Endothelial cell of umbilical vein (primary cell): ENCODE measurements at regions not wholly inside any gene's neighbourhood (a gene's known extent, or its start where the extent isn't known, plus 50 kb on each side); places are given as distances from the start of the nearest gene placed in this dataset.

Source experiments
- BruUV-seq: library from RNA; stranded (reverse); fragments of 400-500 nt; replicated peaks from 2 replicates; lab custom pipeline; 2021; lab: Mats Ljungman, UMichigan
- CTCF ChIA-PET: fragments of 300-600, 350-600 bp; sonication (Branson Sonifier 250); formaldehyde crosslinking; loops from one replicate; lab custom pipeline; 2021; ENCODE audit warnings: antibody characterized with exemption, inconsistent platforms; lab: Charles Lee
- POLR2A ChIA-PET: fragments of 300-600, 350-600 bp; sonication (Branson Sonifier 250); formaldehyde crosslinking; loops from one replicate; lab custom pipeline; 2021; ENCODE audit warnings: antibody characterized with exemption, inconsistent platforms; lab: Charles Lee
- DNase-seq: peaks from one replicate; pipeline ENCODE4 v3.0.0-alpha.2; 2011; ENCODE audit warnings: low read depth, low spot score
- FAIRE-seq: peaks from 2 replicates; lab custom pipeline; 2011; peaks lifted over from hg19 to GRCh38; lab: Jason Lieb, UNC
- H2AFZ ChIP-seq: 2 replicates; pipeline ENCODE4 v1.6.0; 2012; ENCODE audit warnings: low read depth, low read length, control low read depth, inconsistent platforms
- H3K27ac ChIP-seq: 2 replicates; pipeline ENCODE4 v1.5.1; 2011; ENCODE audit warnings: low read depth, mild to moderate bottlenecking, control low read depth, low read length, moderate library complexity; ENCODE audit not compliant: insufficient read depth
- H3K27me3 ChIP-seq, 2 experiments: 2 replicates each; pipeline versions ENCODE4 v1.6.0 to v1.6.1; 2011; ENCODE audit warnings: low read length in 2 of 2, mixed read lengths in 1 of 2; ENCODE audit not compliant: control insufficient read depth in 2 of 2, insufficient read depth in 2 of 2
- H3K36me3 ChIP-seq, 2 experiments: 2 replicates in 1 of 2; 3 replicates in 1 of 2; pipeline ENCODE4 v1.5.1; 2011; ENCODE audit warnings: low read length in 2 of 2, mild to moderate bottlenecking in 1 of 2, moderate library complexity in 1 of 2; ENCODE audit not compliant: control insufficient read depth in 2 of 2, insufficient read depth in 2 of 2; ENCODE audit errors: extremely low read depth in 1 of 2
- H3K4me1 ChIP-seq: 3 replicates; pipeline ENCODE4 v1.5.1; 2011; ENCODE audit warnings: mild to moderate bottlenecking, low read length; ENCODE audit not compliant: control insufficient read depth, insufficient read depth; ENCODE audit errors: extremely low read depth
- H3K4me2 ChIP-seq: 2 replicates; pipeline ENCODE4 v1.6.1; 2011; ENCODE audit warnings: low read length, control low read depth, mixed read lengths; ENCODE audit not compliant: insufficient read depth
- H3K4me3 ChIP-seq, 3 experiments: fragments of 200-600 bp in 1 of 3; sonication (generic), shearing (Covaris generic) in 1 of 3; replicated peaks in 1 of 3; 2 replicates each; pipeline ENCODE4 v1.5.1; 2011 to 2016; ENCODE audit warnings: control low read depth in 3 of 3, low read length in 3 of 3, mild to moderate bottlenecking in 2 of 3, inconsistent platforms in 1 of 3, low read depth in 1 of 3, moderate library complexity in 1 of 3; ENCODE audit not compliant: insufficient read depth in 1 of 3
- H3K79me2 ChIP-seq: 2 replicates; pipeline ENCODE4 v1.6.0; 2012; ENCODE audit warnings: low read length, inconsistent platforms; ENCODE audit not compliant: control insufficient read depth, insufficient read depth
- H3K9ac ChIP-seq: replicated peaks from 2 replicates; pipeline ENCODE3; 2011; ENCODE audit warnings: low read length, control low read depth; ENCODE audit not compliant: insufficient read depth; ENCODE audit errors: extremely low read depth
- H3K9me1 ChIP-seq: replicated peaks from 3 replicates; pipeline ENCODE4 v1.6.0; 2011; ENCODE audit warnings: mild to moderate bottlenecking, low read length; ENCODE audit not compliant: control insufficient read depth, insufficient read depth; ENCODE audit errors: extremely low read depth
- H3K9me3 ChIP-seq: replicated peaks from 2 replicates; pipeline ENCODE4 v1.5.1; 2012; ENCODE audit warnings: low read length, inconsistent platforms; ENCODE audit not compliant: control insufficient read depth, insufficient read depth
- H4K20me1 ChIP-seq: replicated peaks from 2 replicates; pipeline ENCODE3; 2011; ENCODE audit warnings: mild to moderate bottlenecking, low read length; ENCODE audit not compliant: control insufficient read depth, insufficient read depth; ENCODE audit errors: extremely low read depth
- EZH2 ChIP-seq: IDR thresholded peaks from 2 replicates; pipeline ENCODE4 v1.6.1; 2012; ENCODE audit warnings: borderline replicate concordance, low read depth, mild to moderate bottlenecking, moderate library complexity, low read length, inconsistent platforms; ENCODE audit not compliant: severe bottlenecking
- FOS ChIP-seq: IDR thresholded peaks from 2 replicates; pipeline ENCODE4 v1.6.1; 2011; ENCODE audit warnings: mild to moderate bottlenecking, low read length, moderate library complexity, borderline replicate concordance; ENCODE audit not compliant: insufficient read depth
- GATA2 ChIP-seq: IDR thresholded peaks from 2 replicates; pipeline ENCODE4 v1.7.0; 2011; ENCODE audit warnings: low read depth, mild to moderate bottlenecking, moderate library complexity, mixed read lengths, low read length; ENCODE audit not compliant: insufficient read length, insufficient read depth
- JUN ChIP-seq: IDR thresholded peaks from 2 replicates; pipeline ENCODE4 v1.6.1; 2011; ENCODE audit warnings: borderline replicate concordance, low read depth; ENCODE audit not compliant: insufficient read length, insufficient read depth
- MYC ChIP-seq: IDR thresholded peaks from one replicate; pipeline ENCODE4 v1.6.1; 2011; ENCODE audit warnings: mild to moderate bottlenecking, low read depth, low read length
- POLR2A ChIP-seq: IDR thresholded peaks from 2 replicates; pipeline ENCODE4 v1.6.1; 2012; ENCODE audit warnings: low read depth, mild to moderate bottlenecking, control low read depth, low read length
- POLR2AphosphoS5 ChIP-seq: IDR thresholded peaks from 2 replicates; pipeline ENCODE4 v1.6.1; 2012; ENCODE audit warnings: low read depth, mild to moderate bottlenecking, control low read depth, low read length, moderate library complexity; ENCODE audit not compliant: insufficient read depth
- dilution Hi-C: fragments of 300-500 bp; cut with MboI; formaldehyde crosslinking; loops from one replicate; pipeline ENCODE4 v1.15.0; 2019; ENCODE audit warnings: low sequenced_read_pairs; ENCODE audit not compliant: extremely low pct_ligation_motif_present
- intact Hi-C: fragments of 100-400 bp; cut with micrococcal nuclease; formaldehyde crosslinking; loops from one replicate; pipeline ENCODE4 v1.10.0; 2022
- TF ChIP-seq, protein P1 (sequence below), 2 donors: IDR thresholded peaks; 1 replicate in 1 of 2; 2 replicates in 1 of 2; pipeline ENCODE4 v1.5.1; 2011; ENCODE audit warnings: low read length in 2 of 2, mild to moderate bottlenecking in 2 of 2, moderate library complexity in 2 of 2, control low read depth in 1 of 2, inconsistent platforms in 1 of 2, low read depth in 1 of 2; ENCODE audit not compliant: insufficient read depth in 1 of 2; ENCODE audit errors: extremely low read depth in 1 of 2
- TF ChIP-seq, protein P2 (sequence below): IDR thresholded peaks from 2 replicates; pipeline ENCODE4 v1.6.1; 2011; ENCODE audit not compliant: insufficient read depth, insufficient read length

DNA sequence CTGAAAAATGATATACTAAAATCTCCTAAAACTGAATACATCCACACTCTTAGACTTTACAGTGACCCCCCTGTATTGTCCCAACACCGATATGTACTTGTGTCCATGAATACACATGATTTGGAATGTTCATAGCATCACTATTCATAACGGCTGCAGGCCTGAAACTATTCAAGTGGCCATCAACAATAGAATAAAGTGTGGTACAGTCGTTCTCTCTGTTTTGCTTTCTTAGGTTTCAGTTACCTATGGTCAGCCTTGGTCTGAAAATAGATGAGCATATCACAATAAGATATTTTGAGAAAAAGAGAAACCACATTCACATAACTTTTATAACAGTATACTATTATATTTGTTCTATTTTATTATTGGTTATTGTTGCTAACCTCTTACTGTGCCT is 150.6 kb downstream of the ASCL4 start:
- DNase-seq: no peak
- no peaks in the 10 kb centered on the region for H3K79me2 ChIP-seq
- ChIA-PET CTCF (no interaction called here), POLR2A (no interaction called here)
- no peaks in the 10 kb centered on the region for H3K36me3 ChIP-seq
- no peaks in the 10 kb centered on the region for H3K4me1 ChIP-seq
- no peaks in the 10 kb centered on the region for H4K20me1 ChIP-seq
- dilution Hi-C loops: no loop called here
- no peaks in the 10 kb centered on the region for H3K9me1 ChIP-seq
- intact Hi-C loops: no loop called here
- no peak for TF ChIP-seq EZH2
- TF ChIP-seq FOS: no peak
- TF ChIP-seq, protein P1, sequence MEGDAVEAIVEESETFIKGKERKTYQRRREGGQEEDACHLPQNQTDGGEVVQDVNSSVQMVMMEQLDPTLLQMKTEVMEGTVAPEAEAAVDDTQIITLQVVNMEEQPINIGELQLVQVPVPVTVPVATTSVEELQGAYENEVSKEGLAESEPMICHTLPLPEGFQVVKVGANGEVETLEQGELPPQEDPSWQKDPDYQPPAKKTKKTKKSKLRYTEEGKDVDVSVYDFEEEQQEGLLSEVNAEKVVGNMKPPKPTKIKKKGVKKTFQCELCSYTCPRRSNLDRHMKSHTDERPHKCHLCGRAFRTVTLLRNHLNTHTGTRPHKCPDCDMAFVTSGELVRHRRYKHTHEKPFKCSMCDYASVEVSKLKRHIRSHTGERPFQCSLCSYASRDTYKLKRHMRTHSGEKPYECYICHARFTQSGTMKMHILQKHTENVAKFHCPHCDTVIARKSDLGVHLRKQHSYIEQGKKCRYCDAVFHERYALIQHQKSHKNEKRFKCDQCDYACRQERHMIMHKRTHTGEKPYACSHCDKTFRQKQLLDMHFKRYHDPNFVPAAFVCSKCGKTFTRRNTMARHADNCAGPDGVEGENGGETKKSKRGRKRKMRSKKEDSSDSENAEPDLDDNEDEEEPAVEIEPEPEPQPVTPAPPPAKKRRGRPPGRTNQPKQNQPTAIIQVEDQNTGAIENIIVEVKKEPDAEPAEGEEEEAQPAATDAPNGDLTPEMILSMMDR (IDR thresholded peaks at IDR 0.05; ENCODE audit: extremely low read depth in 1 of 2, insufficient read depth in 1 of 2, low read depth in 1 of 2, low read length in 2 of 2): no peak
- TF ChIP-seq JUN: no peak
- no peak for TF ChIP-seq POLR2A
- no peak for TF ChIP-seq MYC
- no peak for TF ChIP-seq POLR2AphosphoS5
- no peak for TF ChIP-seq GATA2
- TF ChIP-seq, protein P2, sequence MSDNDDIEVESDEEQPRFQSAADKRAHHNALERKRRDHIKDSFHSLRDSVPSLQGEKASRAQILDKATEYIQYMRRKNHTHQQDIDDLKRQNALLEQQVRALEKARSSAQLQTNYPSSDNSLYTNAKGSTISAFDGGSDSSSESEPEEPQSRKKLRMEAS: no peak
- H3K9ac ChIP-seq: no peak overlapping the region
- no peak overlapping the region for H3K4me2 ChIP-seq
- BruUV-seq: no TSS peak
- no peak overlapping the region for H3K27ac ChIP-seq
- H3K9me3 ChIP-seq: no peaks in the 10 kb centered on the region
- no peaks in the 10 kb centered on the region for H3K27me3 ChIP-seq
- no peak overlapping the region for H3K4me3 ChIP-seq
- FAIRE-seq: no peak
- no peak overlapping the region for H2AFZ ChIP-seq
